ENCODE measurements at regions not wholly inside any gene's neighbourhood (a gene's known extent, or its start where the extent isn't known, plus 50 kb on each side); places are given as distances from the start of the nearest gene placed in this dataset.

- DNase-seq: no peak
Observed at GRCh38 chr10:88023676-88024075, 160.3 kb downstream of the PTEN start.

GRCh38 chr10:88026031-88026430 lies 162.6 kb downstream of the PTEN start:
- DNase-seq: no peak

GRCh38 chr10:88027570-88027969 lies 164.1 kb downstream of the PTEN start:
- DNase-seq: no peak

GRCh38 chr10:88028072-88028471 lies 164.6 kb downstream of the PTEN start:
- no peak for DNase-seq

- no peak for DNase-seq
Observed at GRCh38 chr10:88028654-88029053, 165.2 kb downstream of the PTEN start.

GRCh38 chr10:88032566-88032965 lies 169.1 kb downstream of the PTEN start:
- no peak for DNase-seq

GRCh38 chr10:88033385-88033784 lies 170.0 kb downstream of the PTEN start:
- no peak for DNase-seq

- no peak for DNase-seq
Observed at GRCh38 chr10:88033793-88034192, 170.4 kb downstream of the PTEN start.

GRCh38 chr10:88036126-88036525 lies 172.7 kb downstream of the PTEN start:
- no peak for DNase-seq

- no peak for DNase-seq
Observed at GRCh38 chr10:88037623-88038022, 174.2 kb downstream of the PTEN start.

- DNase-seq: no peak
Observed at GRCh38 chr10:88038268-88038667, 174.8 kb downstream of the PTEN start.

- DNase-seq: no peak
Observed at GRCh38 chr10:88039496-88040200, 176.2 kb downstream of the PTEN start.

- no peak for DNase-seq
Observed at GRCh38 chr10:88041243-88042159, 178.1 kb downstream of the PTEN start.

GRCh38 chr10:88042160-88043100 lies 179.0 kb downstream of the PTEN start:
- DNase-seq: no peak

- no peak for DNase-seq
Observed at GRCh38 chr10:88045096-88045495, 181.7 kb downstream of the PTEN start.

- no peak for DNase-seq
Observed at GRCh38 chr10:88045656-88046415, 182.4 kb downstream of the PTEN start.

- no peak for DNase-seq
Observed at GRCh38 chr10:88047579-88047978, 184.2 kb downstream of the PTEN start.

GRCh38 chr10:88048312-88048711 lies 184.9 kb downstream of the PTEN start:
- DNase-seq: no peak

GRCh38 chr10:88049204-88049603 lies 185.8 kb downstream of the PTEN start:
- no peak for DNase-seq

GRCh38 chr10:88057720-88058119 lies 194.3 kb downstream of the PTEN start:
- no peak for DNase-seq

- no peak for DNase-seq
Observed at GRCh38 chr10:88058750-88059149, 195.3 kb downstream of the PTEN start.

- no peak for DNase-seq
Observed at GRCh38 chr10:88059190-88059589, 195.8 kb downstream of the PTEN start.

All from stimulated activated CD4-positive, alpha-beta T cell treated with anti-CD3 and anti-CD28 coated beads, Interleukin-1b, Interleukin-23, amount 100 ng/mL, for 48 hours (primary cell).